WTC11 (cell line): ENCODE measurements at regions not wholly inside any gene's neighbourhood (a gene's known extent, or its start where the extent isn't known, plus 50 kb on each side); places are given as distances from the start of the nearest gene placed in this dataset.

ENCODE experiments used
- ATAC-seq: fragments of 200-7000 bp; cut with Tn5 transposase; 2 replicates; pipeline ENCODE4 v1.10.0; 2021; ENCODE audit warnings: mild to moderate bottlenecking, moderate library complexity
- CTCF ChIA-PET: fragments of 300-600 bp; sonication (Branson Sonifier 250); formaldehyde crosslinking; loops from one replicate; lab custom pipeline; 2021; ENCODE audit warnings: antibody characterized with exemption; lab: Charles Lee
- POLR2A ChIA-PET: fragments of 350-600 bp; sonication (Branson Sonifier 250); formaldehyde crosslinking; loops from one replicate; lab custom pipeline; 2021; ENCODE audit warnings: antibody characterized with exemption; lab: Charles Lee
- DNase-seq: peaks from one replicate; pipeline ENCODE4 v3.0.0; 2021; ENCODE audit warnings: low spot score
- H3K27ac Mint-ChIP-seq: 2 replicates; pipeline ENCODE4 v1.8.0; 2021; ENCODE audit warnings: mixed read lengths
- H3K27me3 Mint-ChIP-seq: 2 replicates; pipeline ENCODE4 v1.8.0; 2021; ENCODE audit warnings: low read depth, mild to moderate bottlenecking, moderate library complexity, mixed read lengths
- H3K36me3 Mint-ChIP-seq: 2 replicates; pipeline ENCODE4 v1.8.0; 2021; ENCODE audit warnings: mixed read lengths
- H3K4me1 Mint-ChIP-seq: 2 replicates; pipeline ENCODE4 v1.8.0; 2022; ENCODE audit warnings: mixed read lengths
- H3K4me3 Mint-ChIP-seq: 2 replicates; pipeline ENCODE4 v1.8.0; 2021; ENCODE audit warnings: mild to moderate bottlenecking, moderate library complexity, mixed read lengths
- H3K9me3 Mint-ChIP-seq: 2 replicates; pipeline ENCODE4 v1.8.0; 2021; ENCODE audit warnings: mixed read lengths
- ATF1 ChIP-seq: sonication (generic); formaldehyde crosslinking; IDR thresholded peaks from 2 replicates; pipeline ENCODE4 v1.8.1; 2023; ENCODE audit warnings: mild to moderate bottlenecking, moderate library complexity, missing genetic modification reagents
- CREB1 ChIP-seq: sonication (generic); formaldehyde crosslinking; IDR thresholded peaks from 2 replicates; pipeline ENCODE4 v1.8.0; 2023; ENCODE audit warnings: mild to moderate bottlenecking, missing genetic modification reagents
- CREM ChIP-seq: sonication (generic); formaldehyde crosslinking; IDR thresholded peaks from 2 replicates; pipeline ENCODE4 v1.8.1; 2022; ENCODE audit warnings: mild to moderate bottlenecking, missing genetic modification reagents, moderate library complexity
- FOXK1 ChIP-seq: sonication (generic); formaldehyde crosslinking; IDR thresholded peaks from 2 replicates; pipeline ENCODE4 v1.8.0; 2022; ENCODE audit warnings: mild to moderate bottlenecking, moderate library complexity, missing genetic modification reagents
- JAZF1 ChIP-seq: fragments of 250-450 bp; sonication (Bioruptor Pico); IDR thresholded peaks from 2 replicates; pipeline ENCODE4 v1.9.0; 2021; ENCODE audit warnings: moderate library complexity, mild to moderate bottlenecking, inconsistent platforms
- JUN ChIP-seq: sonication (generic); formaldehyde crosslinking; IDR thresholded peaks from 2 replicates; pipeline ENCODE4 v1.8.0; 2023; ENCODE audit warnings: mild to moderate bottlenecking, missing genetic modification reagents
- NFE2L1 ChIP-seq: sonication (generic); formaldehyde crosslinking; IDR thresholded peaks from 2 replicates; pipeline ENCODE4 v1.8.1; 2023; ENCODE audit warnings: missing genetic modification reagents
- NR1H2 ChIP-seq: sonication (generic); formaldehyde crosslinking; IDR thresholded peaks from 2 replicates; pipeline ENCODE4 v1.9.0; 2021; ENCODE audit warnings: mild to moderate bottlenecking, moderate library complexity, missing genetic modification reagents
- OVOL2 ChIP-seq: fragments of 250-450 bp; sonication (Bioruptor Pico); IDR thresholded peaks from 2 replicates; pipeline ENCODE4 v1.9.0; 2021; ENCODE audit warnings: mild to moderate bottlenecking, borderline replicate concordance
- SMAD3 ChIP-seq: sonication (generic); formaldehyde crosslinking; IDR thresholded peaks from 2 replicates; pipeline ENCODE4 v1.8.0; 2022; ENCODE audit warnings: missing genetic modification reagents, mild to moderate bottlenecking, borderline replicate concordance
- SOX15 ChIP-seq: fragments of 250-450 bp; sonication (Bioruptor Pico); IDR thresholded peaks from 2 replicates; pipeline ENCODE4 v1.9.0; 2021; ENCODE audit warnings: mild to moderate bottlenecking
- SP1 ChIP-seq: sonication (generic); formaldehyde crosslinking; conservative IDR thresholded peaks from 2 replicates; pipeline ENCODE4 v1.8.1; 2022; ENCODE audit warnings: missing genetic modification reagents
- TP53 ChIP-seq: sonication (generic); formaldehyde crosslinking; IDR thresholded peaks from 2 replicates; pipeline ENCODE4 v1.8.1; 2023; ENCODE audit warnings: mild to moderate bottlenecking, missing genetic modification reagents
- ZNF121 ChIP-seq: sonication (generic); formaldehyde crosslinking; IDR thresholded peaks from 2 replicates; pipeline ENCODE4 v1.8.0; 2023; ENCODE audit warnings: missing genetic modification reagents
- ZNF232 ChIP-seq: sonication (generic); formaldehyde crosslinking; IDR thresholded peaks from 2 replicates; pipeline ENCODE4 v1.8.0; 2022; ENCODE audit warnings: mild to moderate bottlenecking, missing genetic modification reagents
- ZNF423 ChIP-seq: fragments of 250-450 bp; sonication (Bioruptor Pico); IDR thresholded peaks from 2 replicates; pipeline ENCODE4 v2.1.2; 2022; ENCODE audit warnings: mild to moderate bottlenecking, moderate library complexity
- TF ChIP-seq, protein P1 (sequence below): fragments of 250-450 bp; sonication (Bioruptor Pico); IDR thresholded peaks from 2 replicates; pipeline ENCODE4 v2.1.2; 2022; ENCODE audit warnings: mild to moderate bottlenecking, moderate library complexity
- TF ChIP-seq, protein P2 (sequence below): fragments of 250-450 bp; sonication (Bioruptor Pico); IDR thresholded peaks from 2 replicates; pipeline ENCODE4 v1.9.0; 2021; ENCODE audit warnings: mild to moderate bottlenecking
- TF ChIP-seq, protein P3 (sequence below): sonication (generic); formaldehyde crosslinking; IDR thresholded peaks from 2 replicates; pipeline ENCODE4 v1.8.0; 2022; ENCODE audit warnings: missing genetic modification reagents
- TF ChIP-seq, protein P4 (sequence below): sonication (generic); formaldehyde crosslinking; conservative IDR thresholded peaks from 2 replicates; pipeline ENCODE4 v1.8.1; 2022; ENCODE audit warnings: mild to moderate bottlenecking, missing genetic modification reagents
- TF ChIP-seq, protein P5 (sequence below): sonication (generic); formaldehyde crosslinking; IDR thresholded peaks from 2 replicates; pipeline ENCODE4 v1.8.1; 2022; ENCODE audit warnings: low read depth, mild to moderate bottlenecking, moderate library complexity, missing genetic modification reagents, borderline replicate concordance
- TF ChIP-seq, protein P6 (sequence below): sonication (generic); formaldehyde crosslinking; IDR thresholded peaks from 2 replicates; pipeline ENCODE4 v1.8.0; 2023; ENCODE audit warnings: mild to moderate bottlenecking, missing genetic modification reagents

DNA sequence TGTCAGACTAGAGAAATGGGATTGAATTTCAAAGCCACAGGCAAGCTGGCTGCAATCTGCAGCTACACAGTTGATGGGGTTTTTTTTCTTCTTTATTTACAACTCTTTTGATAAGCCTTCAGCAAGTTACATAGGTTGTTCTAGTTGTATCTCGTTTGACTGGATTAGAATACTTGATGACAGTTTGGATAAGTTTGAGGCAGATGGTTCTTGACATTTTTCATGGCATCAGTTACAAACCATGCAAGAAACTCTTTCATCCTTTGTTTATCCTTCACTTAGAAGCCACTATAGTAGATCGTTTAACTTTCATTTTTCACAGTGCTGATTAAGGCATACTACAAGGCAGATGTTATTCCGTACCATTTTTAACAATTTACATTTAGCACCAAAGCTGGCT is 238.9 kb downstream of the TOX3 start:
- H3K36me3 Mint-ChIP-seq: no peaks in the 10 kb centered on the region

DNA sequence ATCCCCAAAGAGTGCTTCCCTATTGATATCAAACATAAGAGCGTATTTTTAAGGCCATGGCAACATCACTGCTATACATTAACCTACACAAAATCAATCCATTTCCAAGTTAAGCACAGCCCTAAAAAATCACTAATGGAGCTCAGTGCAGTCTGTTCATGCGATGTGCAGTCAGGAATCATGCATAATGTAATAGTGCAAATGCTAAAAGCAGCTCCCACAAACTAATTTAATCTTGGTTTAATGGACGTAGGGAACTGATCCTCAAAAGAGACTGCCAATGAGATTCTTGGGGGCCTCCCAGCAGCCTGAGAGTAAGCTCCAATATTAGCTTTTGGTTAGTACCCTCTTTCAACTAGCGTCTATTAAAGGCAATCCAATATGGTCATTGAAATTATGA is 245.9 kb downstream of the TOX3 start:
- no peak overlapping the region for H3K4me3 Mint-ChIP-seq
- peaks cover 6% of the 10 kb centered on the region; the same call in 1 of the 2 replicates for H3K36me3 Mint-ChIP-seq
- CTCF ChIA-PET: no interaction called here
- TF ChIP-seq, protein P1, sequence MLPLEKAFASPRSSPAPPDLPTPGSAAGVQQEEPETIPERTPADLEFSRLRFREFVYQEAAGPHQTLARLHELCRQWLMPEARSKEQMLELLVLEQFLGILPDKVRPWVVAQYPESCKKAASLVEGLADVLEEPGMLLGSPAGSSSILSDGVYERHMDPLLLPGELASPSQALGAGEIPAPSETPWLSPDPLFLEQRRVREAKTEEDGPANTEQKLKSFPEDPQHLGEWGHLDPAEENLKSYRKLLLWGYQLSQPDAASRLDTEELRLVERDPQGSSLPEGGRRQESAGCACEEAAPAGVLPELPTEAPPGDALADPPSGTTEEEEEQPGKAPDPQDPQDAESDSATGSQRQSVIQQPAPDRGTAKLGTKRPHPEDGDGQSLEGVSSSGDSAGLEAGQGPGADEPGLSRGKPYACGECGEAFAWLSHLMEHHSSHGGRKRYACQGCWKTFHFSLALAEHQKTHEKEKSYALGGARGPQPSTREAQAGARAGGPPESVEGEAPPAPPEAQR: no peak
- no peak for TF ChIP-seq ZNF423 (CRISPR knock-in tag)
- ATAC-seq: no peak
- POLR2A ChIA-PET: no interaction called here
- peaks cover 14% of the 10 kb centered on the region for H3K9me3 Mint-ChIP-seq
- no peak for DNase-seq
- no peak overlapping the region for H3K27ac Mint-ChIP-seq
- no peaks in the 10 kb centered on the region for H3K4me1 Mint-ChIP-seq
- H3K27me3 Mint-ChIP-seq: no peaks in the 10 kb centered on the region

More for the DNA sequence above, 238.9 kb downstream of the TOX3 start:
- Mint-ChIP-seq H3K4me1 (peaks cover 33% of the 10 kb centered on the region), H3K27me3 (no peaks in the 10 kb centered on the region), H3K9me3 (no peaks in the 10 kb centered on the region), H3K4me3 (no peak overlapping the region), H3K27ac (no peak overlapping the region)
- POLR2A ChIA-PET: no interaction called here
- CTCF ChIA-PET: no interaction called here
- TF ChIP-seq, protein P2, sequence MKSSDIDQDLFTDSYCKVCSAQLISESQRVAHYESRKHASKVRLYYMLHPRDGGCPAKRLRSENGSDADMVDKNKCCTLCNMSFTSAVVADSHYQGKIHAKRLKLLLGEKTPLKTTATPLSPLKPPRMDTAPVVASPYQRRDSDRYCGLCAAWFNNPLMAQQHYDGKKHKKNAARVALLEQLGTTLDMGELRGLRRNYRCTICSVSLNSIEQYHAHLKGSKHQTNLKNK (CRISPR knock-in tag): no peak
- TF ChIP-seq FOXK1 (no peak), NR1H2 (no peak), TP53 (no peak), ATF1 (CRISPR knock-in tag) (no peak), SP1 (CRISPR knock-in tag) (no peak), SMAD3 (CRISPR knock-in tag) (no peak), CREM (CRISPR knock-in tag) (no peak), JAZF1 (no peak), ZNF121 (CRISPR knock-in tag) (no peak), NFE2L1 (CRISPR knock-in tag) (no peak), OVOL2 (no peak), JUN (CRISPR knock-in tag) (no peak), ZNF232 (CRISPR knock-in tag) (no peak), SOX15 (CRISPR knock-in tag) (no peak), CREB1 (CRISPR knock-in tag) (no peak)
- TF ChIP-seq, protein P3, sequence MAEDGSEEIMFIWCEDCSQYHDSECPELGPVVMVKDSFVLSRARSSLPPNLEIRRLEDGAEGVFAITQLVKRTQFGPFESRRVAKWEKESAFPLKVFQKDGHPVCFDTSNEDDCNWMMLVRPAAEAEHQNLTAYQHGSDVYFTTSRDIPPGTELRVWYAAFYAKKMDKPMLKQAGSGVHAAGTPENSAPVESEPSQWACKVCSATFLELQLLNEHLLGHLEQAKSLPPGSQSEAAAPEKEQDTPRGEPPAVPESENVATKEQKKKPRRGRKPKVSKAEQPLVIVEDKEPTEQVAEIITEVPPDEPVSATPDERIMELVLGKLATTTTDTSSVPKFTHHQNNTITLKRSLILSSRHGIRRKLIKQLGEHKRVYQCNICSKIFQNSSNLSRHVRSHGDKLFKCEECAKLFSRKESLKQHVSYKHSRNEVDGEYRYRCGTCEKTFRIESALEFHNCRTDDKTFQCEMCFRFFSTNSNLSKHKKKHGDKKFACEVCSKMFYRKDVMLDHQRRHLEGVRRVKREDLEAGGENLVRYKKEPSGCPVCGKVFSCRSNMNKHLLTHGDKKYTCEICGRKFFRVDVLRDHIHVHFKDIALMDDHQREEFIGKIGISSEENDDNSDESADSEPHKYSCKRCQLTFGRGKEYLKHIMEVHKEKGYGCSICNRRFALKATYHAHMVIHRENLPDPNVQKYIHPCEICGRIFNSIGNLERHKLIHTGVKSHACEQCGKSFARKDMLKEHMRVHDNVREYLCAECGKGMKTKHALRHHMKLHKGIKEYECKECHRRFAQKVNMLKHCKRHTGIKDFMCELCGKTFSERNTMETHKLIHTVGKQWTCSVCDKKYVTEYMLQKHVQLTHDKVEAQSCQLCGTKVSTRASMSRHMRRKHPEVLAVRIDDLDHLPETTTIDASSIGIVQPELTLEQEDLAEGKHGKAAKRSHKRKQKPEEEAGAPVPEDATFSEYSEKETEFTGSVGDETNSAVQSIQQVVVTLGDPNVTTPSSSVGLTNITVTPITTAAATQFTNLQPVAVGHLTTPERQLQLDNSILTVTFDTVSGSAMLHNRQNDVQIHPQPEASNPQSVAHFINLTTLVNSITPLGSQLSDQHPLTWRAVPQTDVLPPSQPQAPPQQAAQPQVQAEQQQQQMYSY (CRISPR knock-in tag): no peak
- TF ChIP-seq, protein P4, sequence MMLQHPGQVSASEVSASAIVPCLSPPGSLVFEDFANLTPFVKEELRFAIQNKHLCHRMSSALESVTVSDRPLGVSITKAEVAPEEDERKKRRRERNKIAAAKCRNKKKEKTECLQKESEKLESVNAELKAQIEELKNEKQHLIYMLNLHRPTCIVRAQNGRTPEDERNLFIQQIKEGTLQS (CRISPR knock-in tag): no peak
- TF ChIP-seq, protein P5, sequence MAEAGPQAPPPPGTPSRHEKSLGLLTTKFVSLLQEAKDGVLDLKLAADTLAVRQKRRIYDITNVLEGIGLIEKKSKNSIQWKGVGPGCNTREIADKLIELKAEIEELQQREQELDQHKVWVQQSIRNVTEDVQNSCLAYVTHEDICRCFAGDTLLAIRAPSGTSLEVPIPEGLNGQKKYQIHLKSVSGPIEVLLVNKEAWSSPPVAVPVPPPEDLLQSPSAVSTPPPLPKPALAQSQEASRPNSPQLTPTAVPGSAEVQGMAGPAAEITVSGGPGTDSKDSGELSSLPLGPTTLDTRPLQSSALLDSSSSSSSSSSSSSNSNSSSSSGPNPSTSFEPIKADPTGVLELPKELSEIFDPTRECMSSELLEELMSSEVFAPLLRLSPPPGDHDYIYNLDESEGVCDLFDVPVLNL (CRISPR knock-in tag): no peak
- TF ChIP-seq, protein P6, sequence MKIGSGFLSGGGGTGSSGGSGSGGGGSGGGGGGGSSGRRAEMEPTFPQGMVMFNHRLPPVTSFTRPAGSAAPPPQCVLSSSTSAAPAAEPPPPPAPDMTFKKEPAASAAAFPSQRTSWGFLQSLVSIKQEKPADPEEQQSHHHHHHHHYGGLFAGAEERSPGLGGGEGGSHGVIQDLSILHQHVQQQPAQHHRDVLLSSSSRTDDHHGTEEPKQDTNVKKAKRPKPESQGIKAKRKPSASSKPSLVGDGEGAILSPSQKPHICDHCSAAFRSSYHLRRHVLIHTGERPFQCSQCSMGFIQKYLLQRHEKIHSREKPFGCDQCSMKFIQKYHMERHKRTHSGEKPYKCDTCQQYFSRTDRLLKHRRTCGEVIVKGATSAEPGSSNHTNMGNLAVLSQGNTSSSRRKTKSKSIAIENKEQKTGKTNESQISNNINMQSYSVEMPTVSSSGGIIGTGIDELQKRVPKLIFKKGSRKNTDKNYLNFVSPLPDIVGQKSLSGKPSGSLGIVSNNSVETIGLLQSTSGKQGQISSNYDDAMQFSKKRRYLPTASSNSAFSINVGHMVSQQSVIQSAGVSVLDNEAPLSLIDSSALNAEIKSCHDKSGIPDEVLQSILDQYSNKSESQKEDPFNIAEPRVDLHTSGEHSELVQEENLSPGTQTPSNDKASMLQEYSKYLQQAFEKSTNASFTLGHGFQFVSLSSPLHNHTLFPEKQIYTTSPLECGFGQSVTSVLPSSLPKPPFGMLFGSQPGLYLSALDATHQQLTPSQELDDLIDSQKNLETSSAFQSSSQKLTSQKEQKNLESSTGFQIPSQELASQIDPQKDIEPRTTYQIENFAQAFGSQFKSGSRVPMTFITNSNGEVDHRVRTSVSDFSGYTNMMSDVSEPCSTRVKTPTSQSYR (CRISPR knock-in tag): no peak
- TF ChIP-seq, all 79 proteins: peak for 0
- no peak for ATAC-seq
- no peak for DNase-seq
